Panc1 (cell line): ENCODE measurements at regions not wholly inside any gene's neighbourhood (a gene's known extent, or its start where the extent isn't known, plus 50 kb on each side); places are given as distances from the start of the nearest gene placed in this dataset.

Experiments
- ATAC-seq: fragments of 200-7000 bp; cut with Tn5 transposase; 2 replicates; pipeline ENCODE4 v1.9.1; 2020; ENCODE audit warnings: mild to moderate bottlenecking, moderate library complexity
- BruUV-seq: library from RNA; stranded (reverse); fragments of 400-500 nt; replicated peaks from 2 replicates; lab custom pipeline; 2021; lab: Mats Ljungman, UMichigan
- CTCF ChIA-PET: fragments of 300-600 bp; sonication (Branson Sonifier 250); formaldehyde crosslinking; loops from one replicate; lab custom pipeline; 2022; ENCODE audit warnings: antibody characterized with exemption; lab: Charles Lee
- POLR2A ChIA-PET: fragments of 300-600 bp; sonication (Branson Sonifier 250); formaldehyde crosslinking; loops from one replicate; lab custom pipeline; 2022; ENCODE audit warnings: antibody characterized with exemption; lab: Charles Lee
- DNase-seq: peaks from one replicate; pipeline ENCODE4 v3.0.0-alpha.2; 2010; ENCODE audit warnings: low read depth, low spot score
- H3K27ac ChIP-seq: 2 replicates; pipeline ENCODE4 v1.5.1; 2011; ENCODE audit warnings: mild to moderate bottlenecking, low read length, inconsistent platforms
- H3K27me3 ChIP-seq: fragments of 200-500 bp; sonication (Bioruptor generic); 2 replicates; pipeline ENCODE4 v1.6.0; 2014; ENCODE audit warnings: low read length, inconsistent platforms; ENCODE audit not compliant: control insufficient read depth, insufficient read depth
- H3K36me3 ChIP-seq: fragments of 200-500 bp; sonication (Bioruptor generic); 2 replicates; pipeline ENCODE4 v1.5.1; 2014; ENCODE audit warnings: inconsistent platforms, mild to moderate bottlenecking, low read length, moderate library complexity; ENCODE audit not compliant: control insufficient read depth, insufficient read depth
- H3K4me1 ChIP-seq: 2 replicates; pipeline ENCODE4 v1.5.1; 2011; ENCODE audit warnings: inconsistent platforms, mild to moderate bottlenecking, low read length, moderate library complexity; ENCODE audit not compliant: control insufficient read depth, insufficient read depth
- H3K4me3 ChIP-seq, 2 experiments: 2 replicates each; pipeline ENCODE4 v1.5.1; 2011 to 2012; ENCODE audit warnings: low read depth in 2 of 2, low read length in 2 of 2, mild to moderate bottlenecking in 2 of 2, inconsistent platforms in 1 of 2, moderate library complexity in 1 of 2
- H3K9me3 ChIP-seq: fragments of 200-500 bp; sonication (Bioruptor generic); 2 replicates; pipeline ENCODE4 v1.5.1; 2014; ENCODE audit warnings: low read depth, mild to moderate bottlenecking, inconsistent platforms, low read length, moderate library complexity; ENCODE audit not compliant: control insufficient read depth, insufficient read depth
- CTCF ChIP-seq: fragments of 450-650 bp; IDR thresholded peaks from 2 replicates; pipeline ENCODE4 v1.5.1; 2017; ENCODE audit warnings: mild to moderate bottlenecking
- POLR2AphosphoS5 ChIP-seq: IDR thresholded peaks from 2 replicates; pipeline ENCODE4 v1.6.1; 2012; ENCODE audit warnings: mild to moderate bottlenecking, low read depth, low read length, moderate library complexity
- REST ChIP-seq, 2 experiments: IDR thresholded peaks; 2 replicates each; pipeline ENCODE4 v1.6.1; 2011 to 2012; ENCODE audit warnings: low read depth in 2 of 2, control low read depth in 1 of 2, low read length in 1 of 2, mild to moderate bottlenecking in 1 of 2, moderate library complexity in 1 of 2; ENCODE audit not compliant: insufficient read depth in 1 of 2
- SIN3A ChIP-seq: IDR thresholded peaks from 2 replicates; pipeline ENCODE4 v1.6.1; 2012; ENCODE audit warnings: low read depth, mild to moderate bottlenecking, low read length, moderate library complexity, borderline replicate concordance; ENCODE audit not compliant: insufficient read depth
- TCF7L2 ChIP-seq: IDR thresholded peaks from 2 replicates; pipeline ENCODE4 v1.6.1; 2011; ENCODE audit warnings: mild to moderate bottlenecking, low read depth, low read length, inconsistent platforms
- in situ Hi-C: cut with HindIII; loops from 2 replicates; pipeline ENCODE4 v1.10.0; 2016; ENCODE audit warnings: low sequenced_read_pairs, low pct_unique_long_range_greater_than_20kb
- intact Hi-C: fragments of 100-400 bp; cut with micrococcal nuclease; formaldehyde crosslinking; loops from one replicate; pipeline ENCODE4 v1.10.0; 2022; ENCODE audit not compliant: unreplicated experiment

GRCh38 chr3:165359005-165359404 lies 162.8 kb upstream of the SLITRK3 start:
- Histone ChIP-seq H3K9me3 (no peaks in the 10 kb centered on the region), H3K36me3 (no peaks in the 10 kb centered on the region), H3K4me1 (no peaks in the 10 kb centered on the region), H3K27ac (no peak overlapping the region), H3K27me3 (no peaks in the 10 kb centered on the region), H3K4me3 (no peak overlapping the region)
- in situ Hi-C loops (no loop called here), intact Hi-C loops (no loop called here)
- no peak for DNase-seq
- TF ChIP-seq CTCF (no peak), TCF7L2 (no peak), SIN3A (no peak), REST (IDR thresholded peaks at IDR 0.05; ENCODE audit: insufficient read depth in 1 of 2, low read depth in 2 of 2, low read length in 1 of 2) (no peak)
- ChIA-PET POLR2A (no interaction called here), CTCF (no interaction called here)
- BruUV-seq = no TSS peak
- no peak for ATAC-seq

GRCh38 chr3:165355316-165355715 lies 159.1 kb upstream of the SLITRK3 start:
- TF ChIP-seq CTCF (no peak), POLR2AphosphoS5 (no peak), SIN3A (no peak), REST (IDR thresholded peaks at IDR 0.05; ENCODE audit: insufficient read depth in 1 of 2, low read depth in 2 of 2, low read length in 1 of 2) (no peak), TCF7L2 (no peak)
- intact Hi-C loops = no loop called here

More at GRCh38 chr3:165355316-165355715, 159.1 kb upstream of the SLITRK3 start:
- H3K27me3 ChIP-seq = no peaks in the 10 kb centered on the region
- no peak overlapping the region for H3K4me3 ChIP-seq
- no peak for ATAC-seq
- H3K4me1 ChIP-seq = no peaks in the 10 kb centered on the region
- ChIA-PET POLR2A (no interaction called here), CTCF (no interaction called here)
- no peaks in the 10 kb centered on the region for H3K36me3 ChIP-seq
- H3K9me3 ChIP-seq = no peaks in the 10 kb centered on the region
- DNase-seq = no peak
- no TSS peak for BruUV-seq
- in situ Hi-C loops = no loop called here
- no peak overlapping the region for H3K27ac ChIP-seq
